WERI-Rb-1 (cell line): ENCODE measurements at regions not wholly inside any gene's neighbourhood (a gene's known extent, or its start where the extent isn't known, plus 50 kb on each side); places are given as distances from the start of the nearest gene placed in this dataset.

ENCODE experiments used
- DNase-seq: peaks from one replicate; pipeline ENCODE4 v3.0.0-alpha.2; 2020
- H3K27ac ChIP-seq: fragments of 250-450 bp; sonication (Bioruptor Pico); 2 replicates; pipeline ENCODE4 v1.5.1; 2020; ENCODE audit warnings: mild to moderate bottlenecking, moderate library complexity
- H3K27me3 ChIP-seq: fragments of 250-450 bp; sonication (Bioruptor Pico); 2 replicates; pipeline ENCODE4 v1.5.1; 2021; ENCODE audit warnings: mild to moderate bottlenecking, low read depth, moderate library complexity; ENCODE audit not compliant: insufficient read depth, severe bottlenecking
- H3K36me3 ChIP-seq: fragments of 250-450 bp; sonication (Bioruptor Pico); 2 replicates; pipeline ENCODE4 v1.5.1; 2020; ENCODE audit warnings: mild to moderate bottlenecking, moderate library complexity
- H3K4me3 ChIP-seq: 2 replicates; pipeline ENCODE4 v1.5.1; 2011; ENCODE audit warnings: low read depth, mild to moderate bottlenecking, control low read depth, low read length
- H3K9me3 ChIP-seq: fragments of 250-450 bp; sonication (Bioruptor Pico); 2 replicates; pipeline ENCODE4 v1.5.1; 2021; ENCODE audit warnings: mild to moderate bottlenecking, moderate library complexity; ENCODE audit not compliant: severe bottlenecking
- CTCF ChIP-seq: IDR thresholded peaks from 2 replicates; pipeline ENCODE4 v1.5.1; 2011; ENCODE audit warnings: low read depth, mild to moderate bottlenecking, control low read depth, inconsistent platforms, low read length

GRCh38 chr16:85464383-85465305 is 148.5 kb upstream of the GSE1 start:
- peak overlapping the region; percentile 54 for H3K4me3 ChIP-seq
- H3K9me3 ChIP-seq = no peaks in the 10 kb centered on the region
- H3K36me3 ChIP-seq = peaks cover 11% of the 10 kb centered on the region
- peak overlapping the region; percentile 91 for H3K27ac ChIP-seq
- no peak for DNase-seq
- H3K27me3 ChIP-seq = no peaks in the 10 kb centered on the region
- no peak for TF ChIP-seq CTCF

- Histone ChIP-seq H3K4me3 (no peak overlapping the region), H3K36me3 (peaks cover 11% of the 10 kb centered on the region), H3K9me3 (no peaks in the 10 kb centered on the region), H3K27ac (peak overlapping the region; percentile 91; the same call in 1 of the 2 replicates), H3K27me3 (no peaks in the 10 kb centered on the region)
- TF ChIP-seq CTCF = no peak
- DNase-seq = no peak
Measured at GRCh38 chr16:85465328-85466303, 147.5 kb upstream of the GSE1 start.

- H3K36me3 ChIP-seq = peaks cover 11% of the 10 kb centered on the region
- H3K27me3 ChIP-seq = no peaks in the 10 kb centered on the region
- H3K4me3 ChIP-seq = no peak overlapping the region
- no peak overlapping the region for H3K27ac ChIP-seq
- no peak for DNase-seq
- H3K9me3 ChIP-seq = no peaks in the 10 kb centered on the region
- no peak for TF ChIP-seq CTCF
Measured at GRCh38 chr16:85466304-85466700, 146.8 kb upstream of the GSE1 start.

- Histone ChIP-seq H3K9me3 (no peaks in the 10 kb centered on the region), H3K36me3 (peaks cover 11% of the 10 kb centered on the region), H3K4me3 (no peak overlapping the region), H3K27me3 (no peaks in the 10 kb centered on the region), H3K27ac (no peak overlapping the region)
- no peak for DNase-seq
- TF ChIP-seq CTCF = no peak
Measured at GRCh38 chr16:85466989-85467388, 146.1 kb upstream of the GSE1 start.

- TF ChIP-seq CTCF = no peak
- peak overlapping the region; percentile 20 for H3K27ac ChIP-seq
- H3K36me3 ChIP-seq = peaks cover 11% of the 10 kb centered on the region
- no peak for DNase-seq
- H3K27me3 ChIP-seq = no peaks in the 10 kb centered on the region
- no peak overlapping the region for H3K4me3 ChIP-seq
- H3K9me3 ChIP-seq = no peaks in the 10 kb centered on the region
Measured at GRCh38 chr16:85469929-85470590, 143.1 kb upstream of the GSE1 start.
